ENCODE measurements at regions not wholly inside any gene's neighbourhood (a gene's known extent, or its start where the extent isn't known, plus 50 kb on each side); places are given as distances from the start of the nearest gene placed in this dataset.

GRCh38 chr1:194809215-194809614 is 1622.8 kb upstream of the B3GALT2 start:
- TF ChIP-seq EZH2phosphoT487 (IDR thresholded peaks at IDR 0.05; ENCODE audit: borderline replicate concordance, low read length) (no peak), CTCF (IDR thresholded peaks at IDR 0.05; ENCODE audit: low read depth, low read length, poor library complexity, severe bottlenecking) (no peak)
- Histone ChIP-seq H3K4me1 (ENCODE audit: control insufficient read depth, low read length) (no peaks in the 10 kb centered on the region), H3K27ac (ENCODE audit: low read depth, low read length) (no peak overlapping the region), H3K79me2 (ENCODE audit: control insufficient read depth, low read length) (no peaks in the 10 kb centered on the region), H3K9me3 (ENCODE audit: control insufficient read depth, insufficient read depth, low read length) (no peaks in the 10 kb centered on the region), H3K9me2 (replicated peaks; ENCODE audit: control insufficient read depth, low read length) (no peaks in the 10 kb centered on the region), H3K4me2 (ENCODE audit: low read length) (no peak overlapping the region), H3K4me3 (ENCODE audit: low read length) (no peak overlapping the region), H3K36me3 (ENCODE audit: control insufficient read depth, low read length) (no peaks in the 10 kb centered on the region), H3F3A (ENCODE audit: control insufficient read depth, insufficient read depth) (no peaks in the 10 kb centered on the region), H3K27me3 (ENCODE audit: control insufficient read depth, low read length) (no peaks in the 10 kb centered on the region), H4K20me1 (ENCODE audit: control insufficient read depth, insufficient read depth, low read depth, low read length) (no peaks in the 10 kb centered on the region)

- H3K4me2 ChIP-seq (ENCODE audit: low read length), result no peak overlapping the region
- H3K27ac ChIP-seq (ENCODE audit: low read depth, low read length), result no peak overlapping the region
- no peaks in the 10 kb centered on the region for H3K36me3 ChIP-seq (ENCODE audit: control insufficient read depth, low read length)
- no peaks in the 10 kb centered on the region for H3K79me2 ChIP-seq (ENCODE audit: control insufficient read depth, low read length)
- no peaks in the 10 kb centered on the region for H3F3A ChIP-seq (ENCODE audit: control insufficient read depth, insufficient read depth)
- no peak overlapping the region for H3K4me3 ChIP-seq (ENCODE audit: low read length)
- no peaks in the 10 kb centered on the region for H3K4me1 ChIP-seq (ENCODE audit: control insufficient read depth, low read length)
- H3K27me3 ChIP-seq (ENCODE audit: control insufficient read depth, low read length), result no peaks in the 10 kb centered on the region
- H3K9me2 ChIP-seq (replicated peaks; ENCODE audit: control insufficient read depth, low read length), result no peaks in the 10 kb centered on the region
- H4K20me1 ChIP-seq (ENCODE audit: control insufficient read depth, insufficient read depth, low read depth, low read length), result no peaks in the 10 kb centered on the region
- no peaks in the 10 kb centered on the region for H3K9me3 ChIP-seq (ENCODE audit: control insufficient read depth, insufficient read depth, low read length)
- TF ChIP-seq CTCF (IDR thresholded peaks at IDR 0.05; ENCODE audit: low read depth, low read length, poor library complexity, severe bottlenecking), result no peak
- TF ChIP-seq EZH2phosphoT487 (IDR thresholded peaks at IDR 0.05; ENCODE audit: borderline replicate concordance, low read length), result no peak
Observed at GRCh38 chr1:194807530-194808220, 1621.3 kb upstream of the B3GALT2 start.

- TF ChIP-seq CTCF (IDR thresholded peaks at IDR 0.05; ENCODE audit: low read depth, low read length, poor library complexity, severe bottlenecking), result no peak
- no peak for TF ChIP-seq EZH2phosphoT487 (IDR thresholded peaks at IDR 0.05; ENCODE audit: borderline replicate concordance, low read length)
- Histone ChIP-seq H3K9me2 (replicated peaks; ENCODE audit: control insufficient read depth, low read length) (no peaks in the 10 kb centered on the region), H3K4me1 (ENCODE audit: control insufficient read depth, low read length) (no peaks in the 10 kb centered on the region), H3F3A (ENCODE audit: control insufficient read depth, insufficient read depth) (no peaks in the 10 kb centered on the region), H3K79me2 (ENCODE audit: control insufficient read depth, low read length) (no peaks in the 10 kb centered on the region), H3K27me3 (ENCODE audit: control insufficient read depth, low read length) (no peaks in the 10 kb centered on the region), H4K20me1 (ENCODE audit: control insufficient read depth, insufficient read depth, low read depth, low read length) (no peaks in the 10 kb centered on the region), H3K27ac (ENCODE audit: low read depth, low read length) (no peak overlapping the region), H3K4me2 (ENCODE audit: low read length) (no peak overlapping the region), H3K4me3 (ENCODE audit: low read length) (no peak overlapping the region), H3K36me3 (ENCODE audit: control insufficient read depth, low read length) (no peaks in the 10 kb centered on the region), H3K9me3 (ENCODE audit: control insufficient read depth, insufficient read depth, low read length) (no peaks in the 10 kb centered on the region)
Observed at GRCh38 chr1:194802572-194802971, 1616.2 kb upstream of the B3GALT2 start.
